OCI-LY3 (cell line): ENCODE measurements at regions not wholly inside any gene's neighbourhood (a gene's known extent, or its start where the extent isn't known, plus 50 kb on each side); places are given as distances from the start of the nearest gene placed in this dataset.

ENCODE experiments used
- CTCF ChIP-seq: fragments of 200-600, 300-600 bp; sonication (generic); IDR thresholded peaks from 2 replicates; pipeline ENCODE4 v1.5.1; 2014; ENCODE audit warnings: antibody characterized with exemption, low read length, low read depth
- EZH2phosphoT487 ChIP-seq: fragments of 200-600 bp; shearing (Covaris generic); IDR thresholded peaks from 2 replicates; pipeline ENCODE4 v1.6.1; 2018; ENCODE audit warnings: antibody characterized with exemption, mixed run types, low read depth

GRCh38 chr7:16933296-16934279, 51.8 kb upstream of the AGR3 start:
- TF ChIP-seq EZH2phosphoT487 = no peak
- no peak for TF ChIP-seq CTCF
